ENCODE measurements at regions not wholly inside any gene's neighbourhood (a gene's known extent, or its start where the extent isn't known, plus 50 kb on each side); places are given as distances from the start of the nearest gene placed in this dataset.
"Not testable (repeated sequence)": the region's sequence is repeated elsewhere in the genome, so short reads cannot be mapped to it uniquely, and the experiment has no call there.

DNA sequence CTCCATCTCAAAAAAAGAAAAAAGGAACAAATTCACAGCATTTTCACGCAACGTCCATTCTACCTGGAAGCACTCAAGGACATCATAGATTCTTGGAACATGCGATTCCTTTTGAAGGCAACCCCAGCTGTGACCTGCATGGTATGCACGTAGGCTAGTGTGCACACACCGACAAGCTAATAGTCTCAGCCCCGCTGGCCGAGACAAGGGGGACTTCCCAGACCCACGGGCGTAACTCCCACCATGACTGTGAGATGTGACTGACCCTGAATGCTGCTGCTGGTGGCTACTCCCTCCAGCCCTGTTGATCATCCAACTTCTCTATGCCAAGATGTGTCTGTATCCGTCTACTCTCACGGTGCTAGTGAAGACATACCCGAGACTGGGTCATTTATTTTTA, 78.3 kb downstream of the CRLF2 start:
- TF ChIP-seq, protein P1, sequence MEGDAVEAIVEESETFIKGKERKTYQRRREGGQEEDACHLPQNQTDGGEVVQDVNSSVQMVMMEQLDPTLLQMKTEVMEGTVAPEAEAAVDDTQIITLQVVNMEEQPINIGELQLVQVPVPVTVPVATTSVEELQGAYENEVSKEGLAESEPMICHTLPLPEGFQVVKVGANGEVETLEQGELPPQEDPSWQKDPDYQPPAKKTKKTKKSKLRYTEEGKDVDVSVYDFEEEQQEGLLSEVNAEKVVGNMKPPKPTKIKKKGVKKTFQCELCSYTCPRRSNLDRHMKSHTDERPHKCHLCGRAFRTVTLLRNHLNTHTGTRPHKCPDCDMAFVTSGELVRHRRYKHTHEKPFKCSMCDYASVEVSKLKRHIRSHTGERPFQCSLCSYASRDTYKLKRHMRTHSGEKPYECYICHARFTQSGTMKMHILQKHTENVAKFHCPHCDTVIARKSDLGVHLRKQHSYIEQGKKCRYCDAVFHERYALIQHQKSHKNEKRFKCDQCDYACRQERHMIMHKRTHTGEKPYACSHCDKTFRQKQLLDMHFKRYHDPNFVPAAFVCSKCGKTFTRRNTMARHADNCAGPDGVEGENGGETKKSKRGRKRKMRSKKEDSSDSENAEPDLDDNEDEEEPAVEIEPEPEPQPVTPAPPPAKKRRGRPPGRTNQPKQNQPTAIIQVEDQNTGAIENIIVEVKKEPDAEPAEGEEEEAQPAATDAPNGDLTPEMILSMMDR (IDR thresholded peaks at IDR 0.05) = no peak
- no peak for DNase-seq
- ATAC-seq = no peak
- no peaks in the 10 kb centered on the region for H3K36me3 ChIP-seq
- H3K9me3 ChIP-seq = no peaks in the 10 kb centered on the region
- H3K27me3 ChIP-seq (ENCODE audit: low read depth) = no peaks in the 10 kb centered on the region
- H3K4me1 ChIP-seq = no peaks in the 10 kb centered on the region
- intact Hi-C loops (cut with DNase I) = no loop called here
- no peak overlapping the region for H3K4me3 ChIP-seq
- no peak overlapping the region for H3K27ac ChIP-seq

DNA sequence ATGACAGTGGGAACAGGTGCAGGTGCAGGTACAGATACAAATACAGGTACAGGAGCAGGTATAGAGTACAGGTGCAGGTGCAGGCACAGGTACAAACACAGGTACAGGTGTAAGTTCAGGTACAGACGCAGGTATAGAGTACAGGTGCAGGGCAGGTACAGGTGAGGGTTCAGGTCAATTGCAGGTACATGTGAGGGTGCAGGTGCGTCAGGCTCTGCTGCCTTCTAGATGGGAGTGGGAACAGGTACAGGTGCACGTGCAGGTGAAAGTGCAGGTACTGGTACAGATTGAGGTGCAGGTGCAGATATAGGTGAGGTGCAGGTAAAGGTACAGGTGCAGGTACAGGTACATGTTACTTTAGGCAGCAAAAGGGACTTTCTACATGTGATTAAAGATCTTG, 85.7 kb downstream of the CRLF2 start:
- no peak for ATAC-seq
- TF ChIP-seq, protein P1 (IDR thresholded peaks at IDR 0.05) = no peak
- Histone ChIP-seq H3K36me3 (no peaks in the 10 kb centered on the region), H3K27ac (no peak overlapping the region), H3K9me3 (no peaks in the 10 kb centered on the region), H3K4me1 (no peaks in the 10 kb centered on the region), H3K27me3 (ENCODE audit: low read depth) (peaks cover 11% of the 10 kb centered on the region), H3K4me3 (no peak overlapping the region)
- no peak for DNase-seq
- intact Hi-C loops (cut with DNase I) = no loop called here

DNA sequence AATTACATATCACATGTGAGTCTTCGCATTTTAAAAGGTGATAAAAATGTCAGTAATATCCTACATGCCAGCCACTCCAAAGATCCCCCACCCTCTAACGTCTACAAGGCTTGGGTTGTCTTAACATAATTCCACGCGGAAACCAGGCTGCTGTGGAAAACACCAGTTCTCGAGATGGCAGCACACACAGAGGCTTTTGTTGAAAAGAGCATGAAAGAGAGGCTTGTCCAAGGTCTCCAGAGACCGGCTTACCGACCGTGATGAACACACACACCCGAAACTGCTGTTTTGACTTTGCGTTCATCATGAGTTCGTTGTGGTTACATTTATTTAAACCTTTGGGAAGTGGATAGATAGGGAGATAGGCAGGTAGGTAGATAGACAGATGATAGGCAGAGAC, 87.9 kb downstream of the CRLF2 start:
- no peak overlapping the region for H3K4me3 ChIP-seq
- ATAC-seq (no peak), DNase-seq (no peak)
- H3K4me1 ChIP-seq = no peaks in the 10 kb centered on the region
- intact Hi-C loops (cut with DNase I) = no loop called here
- no peaks in the 10 kb centered on the region for H3K9me3 ChIP-seq
- no peak overlapping the region for H3K27ac ChIP-seq
- TF ChIP-seq, protein P1 (IDR thresholded peaks at IDR 0.05) = no peak
- H3K27me3 ChIP-seq (ENCODE audit: low read depth) = peaks cover 11% of the 10 kb centered on the region
- no peaks in the 10 kb centered on the region for H3K36me3 ChIP-seq

DNA sequence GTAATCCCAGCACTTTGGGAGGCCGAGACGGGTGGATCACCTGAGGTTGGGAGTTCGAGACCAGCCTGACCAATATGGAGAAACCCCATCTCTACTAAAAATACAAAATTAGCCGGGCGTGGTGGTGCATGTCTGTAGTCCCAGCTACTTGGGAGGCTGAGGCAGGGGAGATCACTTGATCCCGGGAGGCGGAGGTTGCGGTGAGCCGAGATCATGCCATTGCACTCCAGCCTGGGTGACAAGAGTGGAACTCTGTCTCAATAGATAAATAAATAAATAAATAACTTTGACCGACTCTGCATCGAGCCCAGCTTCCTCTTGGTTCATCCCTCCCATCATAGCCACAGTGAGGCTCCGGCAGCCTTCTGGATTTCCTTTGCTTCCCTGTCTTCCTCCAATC, 89.6 kb downstream of the CRLF2 start:
- peaks cover 11% of the 10 kb centered on the region for H3K27me3 ChIP-seq (ENCODE audit: low read depth)
- H3K4me3 ChIP-seq; H3K36me3 ChIP-seq; H3K4me1 ChIP-seq; DNase-seq; H3K27ac ChIP-seq; H3K9me3 ChIP-seq; intact Hi-C loops (cut with DNase I); ATAC-seq: not testable (repeated sequence)

DNA sequence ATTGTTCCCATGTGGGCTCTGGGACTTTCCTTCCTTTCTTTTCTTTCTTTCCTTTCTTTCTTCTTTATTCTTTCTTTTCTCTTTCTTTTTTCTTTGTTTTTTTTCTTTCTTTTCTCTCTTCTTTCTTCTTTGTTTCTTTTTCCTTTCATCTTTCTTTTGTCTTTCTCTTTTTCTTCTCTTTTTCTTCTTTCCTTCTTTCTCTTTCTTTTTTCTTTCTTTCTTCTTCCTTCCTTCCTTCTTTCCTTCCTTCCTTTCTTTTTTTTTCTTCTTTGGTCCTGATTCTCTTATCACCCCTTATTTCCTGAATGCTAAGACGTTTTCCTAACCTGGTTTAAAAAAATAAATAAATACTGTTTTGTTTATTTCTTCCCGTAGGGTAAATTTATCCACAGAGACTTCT, 93.2 kb downstream of the CRLF2 start:
- intact Hi-C loops (cut with DNase I) = no loop called here
- H3K4me3 ChIP-seq = no peak overlapping the region
- no peaks in the 10 kb centered on the region for H3K4me1 ChIP-seq
- H3K9me3 ChIP-seq = no peaks in the 10 kb centered on the region
- ATAC-seq = no peak
- DNase-seq = no peak
- no peaks in the 10 kb centered on the region for H3K36me3 ChIP-seq
- H3K27ac ChIP-seq = no peak overlapping the region
- TF ChIP-seq, protein P1 (IDR thresholded peaks at IDR 0.05) = no peak
- peaks cover 11% of the 10 kb centered on the region for H3K27me3 ChIP-seq (ENCODE audit: low read depth)

DNA sequence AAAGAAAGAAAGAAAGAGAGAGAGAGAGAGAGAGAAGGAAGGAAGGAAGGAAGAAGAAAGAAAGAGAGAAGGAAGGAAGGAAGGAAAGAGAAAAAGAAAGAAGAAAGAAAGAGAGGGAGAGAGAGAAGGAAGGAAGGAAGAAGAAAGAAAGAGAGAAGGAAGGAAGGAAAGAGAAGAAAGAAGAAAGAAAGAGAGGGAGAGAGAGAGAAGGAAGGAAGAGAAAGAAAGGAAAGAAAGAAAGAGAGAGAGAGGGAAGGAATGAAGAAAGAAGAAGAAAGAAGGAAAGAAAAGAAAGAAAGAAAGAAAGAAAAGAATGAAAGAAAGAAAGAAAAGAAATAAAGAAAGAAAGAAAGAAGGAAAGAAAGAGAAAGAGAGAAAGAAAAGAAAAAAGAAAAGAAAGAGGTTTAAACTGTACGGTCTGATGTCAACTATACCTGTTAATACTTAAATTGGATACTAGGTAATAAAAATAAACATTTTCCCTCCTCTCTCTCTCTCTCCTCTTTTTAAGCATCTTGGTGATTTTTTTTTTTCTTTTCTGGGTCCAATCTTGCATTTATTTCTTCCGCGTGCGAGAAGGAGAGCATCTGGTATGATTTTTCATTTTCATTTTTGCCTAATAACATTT, 93.8 kb downstream of the CRLF2 start:
- H3K27ac ChIP-seq = no peak overlapping the region

DNA sequence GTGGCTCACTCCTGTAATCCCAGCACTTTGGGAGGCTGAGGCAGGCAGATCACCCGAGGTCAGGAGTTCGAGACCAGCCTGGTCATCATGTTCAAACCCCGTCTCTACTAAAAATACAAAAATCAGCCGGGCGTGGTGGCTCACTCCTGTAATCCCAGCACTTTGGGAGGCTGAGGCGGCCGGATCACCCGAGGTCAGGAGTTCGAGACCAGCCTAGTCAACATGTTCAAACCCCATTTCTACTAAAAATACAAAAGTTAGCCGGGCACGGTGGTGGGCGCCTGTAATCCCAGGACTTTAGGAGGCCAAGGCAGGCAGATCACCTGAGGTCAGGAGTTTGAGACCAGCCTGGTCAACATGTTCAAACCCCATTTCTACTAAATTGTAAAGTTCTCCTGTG, 97.0 kb downstream of the CRLF2 start:
- intact Hi-C loops (cut with DNase I); H3K27ac ChIP-seq; H3K36me3 ChIP-seq; H3K9me3 ChIP-seq; DNase-seq; H3K4me1 ChIP-seq; ATAC-seq; H3K27me3 ChIP-seq (ENCODE audit: low read depth); H3K4me3 ChIP-seq: not testable (repeated sequence)

More for the DNA sequence above, 93.8 kb downstream of the CRLF2 start:
- intact Hi-C loops (cut with DNase I) = no loop called here
- no peak for ATAC-seq
- Histone ChIP-seq H3K9me3 (no peaks in the 10 kb centered on the region), H3K27me3 (ENCODE audit: low read depth) (peaks cover 9% of the 10 kb centered on the region), H3K4me3 (no peak overlapping the region), H3K4me1 (no peaks in the 10 kb centered on the region), H3K36me3 (no peaks in the 10 kb centered on the region)
- no peak for DNase-seq
- TF ChIP-seq, protein P1 (IDR thresholded peaks at IDR 0.05) = no peak
